ENCODE measurements at regions not wholly inside any gene's neighbourhood (a gene's known extent, or its start where the extent isn't known, plus 50 kb on each side); places are given as distances from the start of the nearest gene placed in this dataset.

DNA sequence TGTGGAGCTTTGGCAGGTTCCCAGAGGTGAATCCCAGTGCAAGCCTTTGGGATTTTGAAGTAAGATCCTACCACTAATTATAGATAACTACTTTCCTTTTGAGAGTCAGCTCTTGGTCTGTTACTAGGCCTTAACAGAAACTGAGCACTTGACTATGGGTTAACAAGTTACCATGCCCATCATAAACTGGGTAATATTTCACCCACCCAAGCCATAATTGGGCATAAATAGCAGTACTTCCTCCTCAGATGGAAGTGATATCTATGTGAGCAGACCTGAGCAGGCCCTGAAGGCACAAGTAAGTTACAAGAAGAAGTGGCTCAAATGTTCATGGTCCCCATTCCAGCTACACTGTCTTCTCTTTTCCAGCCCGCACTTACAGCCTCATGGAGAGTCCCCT lies 475.9 kb downstream of the LRRIQ3 start:
- DNase-seq (no peak), ATAC-seq (ENCODE audit: insufficient read depth, low read depth) (no peak)
- H3K9me3 ChIP-seq (ENCODE audit: insufficient read depth, low read length, severe bottlenecking) = no peaks in the 10 kb centered on the region
- H3K4me2 ChIP-seq (ENCODE audit: insufficient read depth, low read length) = no peak overlapping the region
- no peaks in the 10 kb centered on the region for H3K36me3 ChIP-seq (ENCODE audit: insufficient read depth, low read length)
- no peak overlapping the region for H3K9ac ChIP-seq (ENCODE audit: low read depth, low read length)
- no peaks in the 10 kb centered on the region for H3K79me2 ChIP-seq (ENCODE audit: insufficient read depth, low read length)
- no peaks in the 10 kb centered on the region for H3K4me1 ChIP-seq (ENCODE audit: insufficient read depth, low read length)
- no peak overlapping the region for H2AFZ ChIP-seq (ENCODE audit: low read depth, low read length)
- no peaks in the 10 kb centered on the region for H4K20me1 ChIP-seq (ENCODE audit: insufficient read depth, low read length)
- no peak overlapping the region for H3K4me3 ChIP-seq (ENCODE audit: low read depth in 1 of 2, low read length in 2 of 2)
- no peaks in the 10 kb centered on the region for H3K27me3 ChIP-seq (ENCODE audit: insufficient read depth, low read length, poor library complexity)
- H3K27ac ChIP-seq (ENCODE audit: low read length) = no peak overlapping the region
- TF ChIP-seq EZH2 (IDR thresholded peaks at IDR 0.05; ENCODE audit: borderline replicate concordance, low read depth, low read length, severe bottlenecking) (no peak), CTCF (IDR thresholded peaks at IDR 0.05; ENCODE audit: borderline replicate concordance, extremely low read depth, low read length, poor library complexity, severe bottlenecking) (no peak)

DNA sequence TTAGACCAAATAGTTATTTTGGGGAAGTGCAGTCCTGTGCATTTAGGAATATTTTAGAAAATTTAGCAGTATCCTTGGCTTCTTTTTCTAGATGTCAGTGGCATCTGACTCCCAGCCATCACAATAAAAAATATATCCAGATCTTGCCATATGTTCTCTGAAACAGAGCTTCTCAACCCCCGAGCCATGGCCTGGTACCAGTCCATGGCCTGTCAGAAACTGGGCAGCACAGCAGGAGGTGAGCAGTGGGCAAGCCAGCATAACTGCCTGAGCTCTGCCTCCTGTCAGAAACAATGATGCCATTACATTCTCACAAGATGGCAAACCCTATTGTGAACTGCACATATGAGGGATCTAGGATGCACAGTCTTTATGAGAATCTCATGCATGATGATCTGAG lies 480.0 kb downstream of the LRRIQ3 start:
- H4K20me1 ChIP-seq (ENCODE audit: insufficient read depth, low read length) = no peaks in the 10 kb centered on the region
- H3K9me3 ChIP-seq (ENCODE audit: insufficient read depth, low read length, severe bottlenecking) = no peaks in the 10 kb centered on the region
- no peak overlapping the region for H3K4me3 ChIP-seq (ENCODE audit: low read depth in 1 of 2, low read length in 2 of 2)
- no peaks in the 10 kb centered on the region for H3K4me1 ChIP-seq (ENCODE audit: insufficient read depth, low read length)
- DNase-seq (no peak), ATAC-seq (ENCODE audit: insufficient read depth, low read depth) (no peak)
- no peak overlapping the region for H3K27ac ChIP-seq (ENCODE audit: low read length)
- H2AFZ ChIP-seq (ENCODE audit: low read depth, low read length) = no peak overlapping the region
- H3K9ac ChIP-seq (ENCODE audit: low read depth, low read length) = no peak overlapping the region
- TF ChIP-seq EZH2 (IDR thresholded peaks at IDR 0.05; ENCODE audit: borderline replicate concordance, low read depth, low read length, severe bottlenecking) (no peak), CTCF (IDR thresholded peaks at IDR 0.05; ENCODE audit: borderline replicate concordance, extremely low read depth, low read length, poor library complexity, severe bottlenecking) (no peak)
- H3K79me2 ChIP-seq (ENCODE audit: insufficient read depth, low read length) = no peaks in the 10 kb centered on the region
- H3K36me3 ChIP-seq (ENCODE audit: insufficient read depth, low read length) = no peaks in the 10 kb centered on the region
- no peak overlapping the region for H3K4me2 ChIP-seq (ENCODE audit: insufficient read depth, low read length)
- H3K27me3 ChIP-seq (ENCODE audit: insufficient read depth, low read length, poor library complexity) = no peaks in the 10 kb centered on the region

- ATAC-seq (ENCODE audit: insufficient read depth, low read depth) (no peak), DNase-seq (no peak)
- Histone ChIP-seq H3K4me3 (ENCODE audit: low read depth in 1 of 2, low read length in 2 of 2) (no peak overlapping the region), H3K4me2 (ENCODE audit: insufficient read depth, low read length) (no peak overlapping the region), H3K4me1 (ENCODE audit: insufficient read depth, low read length) (no peaks in the 10 kb centered on the region), H3K9ac (ENCODE audit: low read depth, low read length) (no peak overlapping the region), H2AFZ (ENCODE audit: low read depth, low read length) (no peak overlapping the region), H4K20me1 (ENCODE audit: insufficient read depth, low read length) (no peaks in the 10 kb centered on the region), H3K9me3 (ENCODE audit: insufficient read depth, low read length, severe bottlenecking) (no peaks in the 10 kb centered on the region), H3K27me3 (ENCODE audit: insufficient read depth, low read length, poor library complexity) (no peaks in the 10 kb centered on the region), H3K79me2 (ENCODE audit: insufficient read depth, low read length) (no peaks in the 10 kb centered on the region), H3K36me3 (ENCODE audit: insufficient read depth, low read length) (no peaks in the 10 kb centered on the region), H3K27ac (ENCODE audit: low read length) (no peak overlapping the region)
- TF ChIP-seq EZH2 (IDR thresholded peaks at IDR 0.05; ENCODE audit: borderline replicate concordance, low read depth, low read length, severe bottlenecking) (no peak), CTCF (IDR thresholded peaks at IDR 0.05; ENCODE audit: borderline replicate concordance, extremely low read depth, low read length, poor library complexity, severe bottlenecking) (no peak)
These were observed 486.9 kb downstream of the LRRIQ3 start for GRCh38 chr1:73711089-73711488.

GRCh38 chr1:73701826-73702225 lies 496.1 kb downstream of the LRRIQ3 start:
- Histone ChIP-seq H3K79me2 (ENCODE audit: insufficient read depth, low read length) (no peaks in the 10 kb centered on the region), H3K9me3 (ENCODE audit: insufficient read depth, low read length, severe bottlenecking) (no peaks in the 10 kb centered on the region), H3K4me2 (ENCODE audit: insufficient read depth, low read length) (no peak overlapping the region), H4K20me1 (ENCODE audit: insufficient read depth, low read length) (no peaks in the 10 kb centered on the region), H3K36me3 (ENCODE audit: insufficient read depth, low read length) (no peaks in the 10 kb centered on the region), H2AFZ (ENCODE audit: low read depth, low read length) (no peak overlapping the region), H3K27ac (ENCODE audit: low read length) (no peak overlapping the region), H3K27me3 (ENCODE audit: insufficient read depth, low read length, poor library complexity) (no peaks in the 10 kb centered on the region), H3K9ac (ENCODE audit: low read depth, low read length) (no peak overlapping the region), H3K4me3 (ENCODE audit: low read depth in 1 of 2, low read length in 2 of 2) (no peak overlapping the region), H3K4me1 (ENCODE audit: insufficient read depth, low read length) (no peaks in the 10 kb centered on the region)
- DNase-seq = no peak
- ATAC-seq (ENCODE audit: insufficient read depth, low read depth) = no peak
- TF ChIP-seq CTCF (IDR thresholded peaks at IDR 0.05; ENCODE audit: borderline replicate concordance, extremely low read depth, low read length, poor library complexity, severe bottlenecking) = no peak
- TF ChIP-seq EZH2 (IDR thresholded peaks at IDR 0.05; ENCODE audit: borderline replicate concordance, low read depth, low read length, severe bottlenecking) = no peak
